GM23248 (cell line): ENCODE measurements at regions not wholly inside any gene's neighbourhood (a gene's known extent, or its start where the extent isn't known, plus 50 kb on each side); places are given as distances from the start of the nearest gene placed in this dataset.
"Not testable (repeated sequence)": the region's sequence is repeated elsewhere in the genome, so short reads cannot be mapped to it uniquely, and the experiment has no call there.

Experiments used
- DNase-seq: peaks from one replicate; pipeline ENCODE4 v3.0.0-alpha.2; 2015
- H2AFZ ChIP-seq: fragments of 200-600 bp; sonication (generic); 2 replicates; pipeline ENCODE4 v1.6.1; 2016; ENCODE audit warnings: antibody characterized with exemption
- H3F3A ChIP-seq: fragments of 200-600 bp; sonication (generic); 2 replicates; pipeline ENCODE4 v1.6.1; 2016; ENCODE audit warnings: mild to moderate bottlenecking, antibody characterized with exemption, mixed run types; ENCODE audit not compliant: insufficient read depth
- H3K27ac ChIP-seq: fragments of 200-600 bp; sonication (generic); 2 replicates; pipeline ENCODE4 v1.5.1; 2016; ENCODE audit warnings: mild to moderate bottlenecking
- H3K27me3 ChIP-seq: fragments of 200-600 bp; sonication (generic); replicated peaks from 2 replicates; pipeline ENCODE4 v1.6.1; 2016; ENCODE audit warnings: mild to moderate bottlenecking; ENCODE audit not compliant: insufficient read depth
- H3K36me3 ChIP-seq: fragments of 200-600 bp; sonication (generic); 2 replicates; pipeline ENCODE4 v1.6.1; 2016; ENCODE audit warnings: low read depth, mild to moderate bottlenecking
- H3K4me1 ChIP-seq: fragments of 200-600 bp; sonication (generic); 2 replicates; pipeline ENCODE4 v1.6.1; 2016; ENCODE audit warnings: mild to moderate bottlenecking; ENCODE audit not compliant: insufficient read depth
- H3K4me2 ChIP-seq: fragments of 200-600 bp; sonication (generic); one replicate; pipeline ENCODE4 v1.6.1; 2016; ENCODE audit warnings: mild to moderate bottlenecking; ENCODE audit not compliant: unreplicated experiment
- H3K4me3 ChIP-seq: fragments of 200-600 bp; sonication (generic); 2 replicates; pipeline ENCODE4 v1.5.1; 2016; ENCODE audit warnings: mild to moderate bottlenecking
- H3K79me2 ChIP-seq: fragments of 200-600 bp; sonication (generic); 2 replicates; pipeline ENCODE4 v1.6.1; 2016; ENCODE audit warnings: mild to moderate bottlenecking; ENCODE audit not compliant: insufficient read depth
- H3K9ac ChIP-seq: fragments of 200-600 bp; sonication (generic); 2 replicates; pipeline ENCODE4 v1.6.1; 2016; ENCODE audit warnings: mild to moderate bottlenecking
- H3K9me2 ChIP-seq: fragments of 200-600 bp; sonication (generic); 2 replicates; pipeline ENCODE4 v1.6.1; 2016; ENCODE audit warnings: mixed run types, mild to moderate bottlenecking, moderate library complexity; ENCODE audit not compliant: insufficient read depth
- H3K9me3 ChIP-seq: fragments of 200-600 bp; sonication (generic); one replicate; pipeline ENCODE4 v1.6.1; 2017; ENCODE audit warnings: low read depth
- H4K20me1 ChIP-seq: fragments of 200-600 bp; sonication (generic); 2 replicates; pipeline ENCODE4 v1.6.0; 2016; ENCODE audit not compliant: insufficient read depth
- EZH2 ChIP-seq: fragments of 200-600 bp; sonication (generic); IDR thresholded peaks from 2 replicates; pipeline ENCODE4 v1.6.1; 2018; ENCODE audit warnings: antibody characterized with exemption, mild to moderate bottlenecking; ENCODE audit not compliant: insufficient read depth, poor library complexity, severe bottlenecking
- EZH2phosphoT487 ChIP-seq: fragments of 200-600 bp; sonication (generic); IDR thresholded peaks from 2 replicates; pipeline ENCODE4 v1.6.1; 2018; ENCODE audit warnings: antibody characterized with exemption, moderate library complexity, mild to moderate bottlenecking, low read depth; ENCODE audit not compliant: insufficient read depth
- WGBS, 2 experiments: methylation state at CpG; one replicate each; pipeline ENCODE4 v1.1.6; 2015 to 2017; ENCODE audit warnings: low lambda C conversion rate in 2 of 2, low coverage in 1 of 2; ENCODE audit errors: missing lambda C conversion rate in 2 of 2; 5-methylcytosine and 5-hydroxymethylcytosine counted together
- in situ Hi-C: fragments of 300-500 bp; cut with MboI; formaldehyde crosslinking; loops from 2 replicates; pipeline ENCODE4 v1.15.0; 2020

GRCh38 chr1:194361374-194362131, 1175.1 kb upstream of the B3GALT2 start:
- no peak overlapping the region for H3K4me3 ChIP-seq
- no peaks in the 10 kb centered on the region for H3K9me2 ChIP-seq
- no peaks in the 10 kb centered on the region for H3K4me1 ChIP-seq
- H3K36me3 ChIP-seq: no peaks in the 10 kb centered on the region
- no peaks in the 10 kb centered on the region for H3K9me3 ChIP-seq
- no peaks in the 10 kb centered on the region for H3F3A ChIP-seq
- DNase-seq: no peak
- no peak overlapping the region for H3K9ac ChIP-seq
- H3K79me2 ChIP-seq: no peaks in the 10 kb centered on the region
- no peaks in the 10 kb centered on the region for H3K27me3 ChIP-seq
- 8 to 10% methylated on average over 5 of the region's 5 CpGs for WGBS, 2 experiments
- TF ChIP-seq EZH2phosphoT487 (no peak), EZH2 (no peak)
- no peak overlapping the region for H3K27ac ChIP-seq
- no peaks in the 10 kb centered on the region for H4K20me1 ChIP-seq
- no peak overlapping the region for H3K4me2 ChIP-seq
- in situ Hi-C loops: no loop called here
- H2AFZ ChIP-seq: no peak overlapping the region

GRCh38 chr1:194358208-194358581, 1171.8 kb upstream of the B3GALT2 start:
- Histone ChIP-seq H3K9me3 (no peaks in the 10 kb centered on the region), H3K4me1 (no peaks in the 10 kb centered on the region), H3K27ac (no peak overlapping the region), H3K4me3 (no peak overlapping the region), H4K20me1 (no peaks in the 10 kb centered on the region), H3K36me3 (no peaks in the 10 kb centered on the region), H3K9me2 (no peaks in the 10 kb centered on the region), H3K79me2 (no peaks in the 10 kb centered on the region), H3K4me2 (no peak overlapping the region), H3K9ac (no peak overlapping the region), H3F3A (no peaks in the 10 kb centered on the region), H3K27me3 (no peaks in the 10 kb centered on the region), H2AFZ (no peak overlapping the region)
- in situ Hi-C loops: no loop called here
- no peak for TF ChIP-seq EZH2phosphoT487
- no peak for TF ChIP-seq EZH2
- DNase-seq: no peak
- 75 to 77% methylated on average over 12 to 26 of the region's 26 CpGs for WGBS, 2 experiments

- H4K20me1 ChIP-seq, H3K27me3 ChIP-seq, H3K4me3 ChIP-seq, H2AFZ ChIP-seq, H3K9me3 ChIP-seq, H3K9me2 ChIP-seq, DNase-seq, in situ Hi-C loops, H3F3A ChIP-seq, H3K27ac ChIP-seq, H3K4me1 ChIP-seq, H3K4me2 ChIP-seq, H3K36me3 ChIP-seq, H3K79me2 ChIP-seq, H3K9ac ChIP-seq: not testable (repeated sequence)
- 68 to 73% methylated on average over 19 to 25 of the region's 25 CpGs for WGBS, 2 experiments
These were observed 1171.3 kb upstream of the B3GALT2 start for GRCh38 chr1:194357573-194358207.

- no peak for TF ChIP-seq EZH2
- no peak for TF ChIP-seq EZH2phosphoT487
- H3K9me3 ChIP-seq: peaks cover 3% of the 10 kb centered on the region
- H3K79me2 ChIP-seq: no peaks in the 10 kb centered on the region
- no peak overlapping the region for H3K9ac ChIP-seq
- no peak overlapping the region for H2AFZ ChIP-seq
- WGBS, 2 experiments: 43 to 48% methylated on average over 12 of the region's 12 CpGs
- H3K27me3 ChIP-seq: no peaks in the 10 kb centered on the region
- no peaks in the 10 kb centered on the region for H3K9me2 ChIP-seq
- no peak for DNase-seq
- H3K4me2 ChIP-seq: no peak overlapping the region
- in situ Hi-C loops: no loop called here
- no peak overlapping the region for H3K27ac ChIP-seq
- no peaks in the 10 kb centered on the region for H3F3A ChIP-seq
- H3K4me1 ChIP-seq: no peaks in the 10 kb centered on the region
- no peaks in the 10 kb centered on the region for H3K36me3 ChIP-seq
- no peak overlapping the region for H3K4me3 ChIP-seq
- no peaks in the 10 kb centered on the region for H4K20me1 ChIP-seq
These were observed 1169.2 kb upstream of the B3GALT2 start for GRCh38 chr1:194355488-194356106.
